GM23338 (cell line): ENCODE measurements at regions not wholly inside any gene's neighbourhood (a gene's known extent, or its start where the extent isn't known, plus 50 kb on each side); places are given as distances from the start of the nearest gene placed in this dataset.

Source experiments
- ATAC-seq: fragments of 200-7000 bp; cut with Tn5 transposase; 3 replicates; pipeline ENCODE4 v1.9.1; 2020
- DNase-seq: peaks from one replicate; pipeline ENCODE4 v3.0.0-alpha.2; 2015; ENCODE audit warnings: low spot score
- H2AFZ ChIP-seq: fragments of 200-600 bp; sonication (generic); 2 replicates; pipeline ENCODE4 v1.8.0; 2016; ENCODE audit warnings: antibody characterized with exemption, mild to moderate bottlenecking, moderate library complexity
- H3F3A ChIP-seq: fragments of 200-600 bp; sonication (generic); replicated peaks from 2 replicates; pipeline ENCODE4 v1.8.0; 2017; ENCODE audit warnings: antibody characterized with exemption, mixed run types, low read depth
- H3K27ac ChIP-seq: fragments of 200-600 bp; sonication (generic); 2 replicates; pipeline ENCODE4 v1.6.1; 2016; ENCODE audit warnings: low read depth
- H3K27me3 ChIP-seq: fragments of 200-600 bp; sonication (generic); 2 replicates; pipeline ENCODE4 v1.8.0; 2016; ENCODE audit warnings: mild to moderate bottlenecking, mixed run types, moderate library complexity; ENCODE audit not compliant: insufficient read depth
- H3K36me3 ChIP-seq: fragments of 200-600 bp; sonication (generic); 2 replicates; pipeline ENCODE4 v1.8.0; 2016; ENCODE audit warnings: mild to moderate bottlenecking; ENCODE audit not compliant: insufficient read depth
- H3K4me1 ChIP-seq: fragments of 200-600 bp; sonication (generic); 2 replicates; pipeline ENCODE4 v1.8.0; 2016; ENCODE audit warnings: mild to moderate bottlenecking, moderate library complexity; ENCODE audit not compliant: insufficient read depth
- H3K4me2 ChIP-seq: fragments of 200-600 bp; sonication (generic); 2 replicates; pipeline ENCODE4 v1.7.1; 2017; ENCODE audit warnings: mixed run types
- H3K4me3 ChIP-seq: fragments of 200-600 bp; sonication (generic); 2 replicates; pipeline ENCODE4 v1.6.1; 2016; ENCODE audit warnings: mixed run types
- H3K79me2 ChIP-seq: fragments of 200-600 bp; sonication (generic); replicated peaks from 2 replicates; pipeline ENCODE4 v1.8.0; 2017; ENCODE audit warnings: mild to moderate bottlenecking; ENCODE audit not compliant: insufficient read depth
- H3K9me2 ChIP-seq: fragments of 200-600 bp; sonication (generic); 2 replicates; pipeline ENCODE4 v1.8.0; 2017; ENCODE audit not compliant: insufficient read depth
- H4K20me1 ChIP-seq: fragments of 200-600 bp; sonication (generic); replicated peaks from 2 replicates; pipeline ENCODE4 v1.8.0; 2017; ENCODE audit warnings: mild to moderate bottlenecking; ENCODE audit not compliant: insufficient read depth
- H3K27ac Mint-ChIP-seq: 2 replicates; pipeline ENCODE4 v1.8.0; 2020; ENCODE audit warnings: inconsistent platforms, mild to moderate bottlenecking, moderate library complexity, mixed read lengths
- H3K27me3 Mint-ChIP-seq: 3 replicates; pipeline ENCODE4 v1.8.0; 2022; ENCODE audit warnings: low read depth, mild to moderate bottlenecking, moderate library complexity, mixed read lengths, inconsistent platforms; ENCODE audit not compliant: insufficient read depth, poor library complexity
- H3K36me3 Mint-ChIP-seq: 3 replicates; pipeline ENCODE4 v1.8.0; 2021; ENCODE audit warnings: low read depth, mild to moderate bottlenecking, inconsistent platforms, moderate library complexity, mixed read lengths
- H3K4me1 Mint-ChIP-seq: 3 replicates; pipeline ENCODE4 v1.8.0; 2020; ENCODE audit warnings: mild to moderate bottlenecking, inconsistent platforms, mixed read lengths
- H3K4me3 Mint-ChIP-seq: 3 replicates; pipeline ENCODE4 v1.8.0; 2021; ENCODE audit warnings: moderate library complexity, mild to moderate bottlenecking, inconsistent platforms, mixed read lengths
- H3K9me3 Mint-ChIP-seq: 3 replicates; pipeline ENCODE4 v1.8.0; 2020; ENCODE audit warnings: moderate library complexity, mild to moderate bottlenecking, inconsistent platforms, mixed read lengths
- CREB1 ChIP-seq: fragments of 250-450 bp; sonication (Bioruptor Pico); IDR thresholded peaks from 2 replicates; pipeline ENCODE4 v1.5.0; 2020; ENCODE audit warnings: low read depth, mild to moderate bottlenecking, moderate library complexity
- EZH2 ChIP-seq: fragments of 200-600 bp; sonication (generic); IDR thresholded peaks from one replicate; pipeline ENCODE4 v1.8.0; 2017; ENCODE audit warnings: antibody characterized with exemption, mild to moderate bottlenecking, low read depth; ENCODE audit not compliant: unreplicated experiment
- EZH2phosphoT487 ChIP-seq: fragments of 200-600 bp; sonication (generic); IDR thresholded peaks from one replicate; pipeline ENCODE4 v1.8.1; 2018; ENCODE audit warnings: antibody characterized with exemption; ENCODE audit not compliant: unreplicated experiment
- JUNB ChIP-seq: IDR thresholded peaks from one replicate; pipeline ENCODE4 v1.6.1; 2016; ENCODE audit warnings: antibody characterized with exemption; ENCODE audit not compliant: unreplicated experiment
- NANOG ChIP-seq: IDR thresholded peaks from 2 replicates; pipeline ENCODE4 v1.6.1; 2016; ENCODE audit warnings: antibody characterized with exemption, borderline replicate concordance
- POLR2AphosphoS5 ChIP-seq: IDR thresholded peaks from 2 replicates; pipeline ENCODE4 v1.6.1; 2016; ENCODE audit warnings: antibody characterized with exemption, low read depth
- STAT1 ChIP-seq: IDR thresholded peaks from one replicate; pipeline ENCODE4 v1.6.1; 2016; ENCODE audit warnings: antibody characterized with exemption; ENCODE audit not compliant: unreplicated experiment
- ZNF331 ChIP-seq: fragments of 250-450 bp; sonication (Bioruptor Pico); IDR thresholded peaks from 2 replicates; pipeline ENCODE4 v1.5.0; 2020; ENCODE audit warnings: low read depth, mild to moderate bottlenecking, moderate library complexity
- TF ChIP-seq, protein P1 (sequence below), 2 experiments: fragments of 200-600 bp in 1 of 2; sonication (generic) in 1 of 2; conservative IDR thresholded peaks; 2 replicates each; pipeline versions ENCODE4 v1.5.1 to v1.6.1; 2016 to 2017; ENCODE audit warnings: antibody characterized with exemption in 2 of 2, low read depth in 2 of 2, mild to moderate bottlenecking in 2 of 2, moderate library complexity in 1 of 2
- TF ChIP-seq, protein P2 (sequence below): IDR thresholded peaks from one replicate; pipeline ENCODE4 v1.6.1; 2018; ENCODE audit warnings: antibody characterized with exemption; ENCODE audit not compliant: unreplicated experiment
- TF ChIP-seq, protein P3 (sequence below): IDR thresholded peaks from 2 replicates; pipeline ENCODE4 v1.6.1; 2016; ENCODE audit warnings: antibody characterized with exemption

DNA sequence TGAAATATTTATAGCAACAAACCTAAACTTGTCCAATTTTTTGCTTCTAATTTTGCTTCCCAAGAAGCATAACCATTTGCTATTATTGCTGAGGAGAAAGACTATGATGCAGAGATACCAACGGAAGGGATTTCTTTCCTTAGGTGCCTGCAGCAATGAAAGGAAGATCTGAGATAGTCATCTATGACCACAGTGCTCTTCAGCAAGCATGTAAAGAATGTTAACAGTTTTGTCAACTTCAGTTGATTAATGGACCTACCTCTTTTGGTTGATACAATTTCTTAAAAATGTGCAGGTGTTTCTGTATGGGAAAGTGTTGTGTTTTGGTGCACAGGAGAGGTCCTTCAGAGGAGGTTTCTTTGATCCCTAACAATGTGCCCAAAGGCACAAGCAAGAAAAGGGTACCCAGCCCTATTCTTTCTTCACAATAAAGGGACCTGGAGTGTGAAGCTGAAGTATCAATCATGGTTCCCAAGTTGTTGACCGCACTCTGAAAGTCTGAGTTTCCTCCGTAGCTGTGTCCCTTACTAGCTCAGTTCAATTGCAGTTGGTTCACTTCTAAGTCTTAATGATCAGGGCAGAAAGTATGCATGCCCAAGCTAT is 307.7 kb upstream of the KCNH8 start:
- no peaks in the 10 kb centered on the region for H3K27me3 Mint-ChIP-seq
- H3K4me1 Mint-ChIP-seq, result peaks cover 38% of the 10 kb centered on the region
- Histone ChIP-seq H3K4me2 (no peak overlapping the region), H4K20me1 (no peaks in the 10 kb centered on the region), H3K27ac (no peak overlapping the region), H3K27me3 (no peaks in the 10 kb centered on the region), H3K4me3 (no peak overlapping the region), H3K4me1 (no peaks in the 10 kb centered on the region), H3K79me2 (no peaks in the 10 kb centered on the region), H2AFZ (no peak overlapping the region), H3K36me3 (no peaks in the 10 kb centered on the region), H3F3A (no peaks in the 10 kb centered on the region), H3K9me2 (0 out of 2 replicates have a peak, but pooled peaks cover 4% of the 10 kb centered on the region)
- no peaks in the 10 kb centered on the region for H3K36me3 Mint-ChIP-seq
- no peak overlapping the region for H3K27ac Mint-ChIP-seq
- DNase-seq, result no peak
- no peak overlapping the region for H3K4me3 Mint-ChIP-seq
- no peaks in the 10 kb centered on the region for H3K9me3 Mint-ChIP-seq
- ATAC-seq, result no peak
- TF ChIP-seq ZNF331 (CRISPR knock-in tag) (no peak), POLR2AphosphoS5 (no peak), JUNB (no peak), CREB1 (CRISPR knock-in tag) (no peak), STAT1 (no peak), EZH2 (no peak), NANOG (no peak), EZH2phosphoT487 (no peak)
- TF ChIP-seq, protein P1, sequence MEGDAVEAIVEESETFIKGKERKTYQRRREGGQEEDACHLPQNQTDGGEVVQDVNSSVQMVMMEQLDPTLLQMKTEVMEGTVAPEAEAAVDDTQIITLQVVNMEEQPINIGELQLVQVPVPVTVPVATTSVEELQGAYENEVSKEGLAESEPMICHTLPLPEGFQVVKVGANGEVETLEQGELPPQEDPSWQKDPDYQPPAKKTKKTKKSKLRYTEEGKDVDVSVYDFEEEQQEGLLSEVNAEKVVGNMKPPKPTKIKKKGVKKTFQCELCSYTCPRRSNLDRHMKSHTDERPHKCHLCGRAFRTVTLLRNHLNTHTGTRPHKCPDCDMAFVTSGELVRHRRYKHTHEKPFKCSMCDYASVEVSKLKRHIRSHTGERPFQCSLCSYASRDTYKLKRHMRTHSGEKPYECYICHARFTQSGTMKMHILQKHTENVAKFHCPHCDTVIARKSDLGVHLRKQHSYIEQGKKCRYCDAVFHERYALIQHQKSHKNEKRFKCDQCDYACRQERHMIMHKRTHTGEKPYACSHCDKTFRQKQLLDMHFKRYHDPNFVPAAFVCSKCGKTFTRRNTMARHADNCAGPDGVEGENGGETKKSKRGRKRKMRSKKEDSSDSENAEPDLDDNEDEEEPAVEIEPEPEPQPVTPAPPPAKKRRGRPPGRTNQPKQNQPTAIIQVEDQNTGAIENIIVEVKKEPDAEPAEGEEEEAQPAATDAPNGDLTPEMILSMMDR (conservative IDR thresholded peaks at IDR 0.05; ENCODE audit: low read depth in 2 of 2), result no peak

DNA sequence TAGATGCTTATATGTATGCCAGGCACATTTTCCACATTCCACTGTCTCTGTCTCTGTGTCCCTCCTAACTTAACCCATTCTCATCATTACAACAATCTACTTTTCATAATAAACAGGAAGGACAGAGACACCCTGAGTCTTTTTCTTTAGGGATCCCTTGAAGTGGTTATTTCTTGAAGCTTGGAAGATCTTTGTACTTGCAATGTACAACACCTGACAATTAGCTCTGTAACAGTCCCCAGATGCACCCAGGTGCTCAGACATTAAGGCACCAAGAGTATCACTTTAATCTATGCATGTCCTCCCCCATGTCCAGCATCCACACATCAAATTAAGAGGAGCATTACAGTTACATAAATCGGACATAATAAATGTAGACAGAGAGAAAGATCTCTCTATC is 309.6 kb upstream of the KCNH8 start:
- 0 out of 2 replicates have a peak, but pooled peaks cover 4% of the 10 kb centered on the region for H3K9me2 ChIP-seq
- no peak for DNase-seq
- Mint-ChIP-seq H3K27me3 (no peaks in the 10 kb centered on the region), H3K27ac (no peak overlapping the region), H3K9me3 (no peaks in the 10 kb centered on the region), H3K4me3 (no peak overlapping the region), H3K4me1 (peaks cover 27% of the 10 kb centered on the region), H3K36me3 (no peaks in the 10 kb centered on the region)
- H3F3A ChIP-seq, result no peaks in the 10 kb centered on the region
- ATAC-seq, result no peak
- H3K4me2 ChIP-seq, result no peak overlapping the region
- H3K4me1 ChIP-seq, result no peaks in the 10 kb centered on the region
- H3K79me2 ChIP-seq, result no peaks in the 10 kb centered on the region
- TF ChIP-seq NANOG, result no peak
- TF ChIP-seq, protein P2, sequence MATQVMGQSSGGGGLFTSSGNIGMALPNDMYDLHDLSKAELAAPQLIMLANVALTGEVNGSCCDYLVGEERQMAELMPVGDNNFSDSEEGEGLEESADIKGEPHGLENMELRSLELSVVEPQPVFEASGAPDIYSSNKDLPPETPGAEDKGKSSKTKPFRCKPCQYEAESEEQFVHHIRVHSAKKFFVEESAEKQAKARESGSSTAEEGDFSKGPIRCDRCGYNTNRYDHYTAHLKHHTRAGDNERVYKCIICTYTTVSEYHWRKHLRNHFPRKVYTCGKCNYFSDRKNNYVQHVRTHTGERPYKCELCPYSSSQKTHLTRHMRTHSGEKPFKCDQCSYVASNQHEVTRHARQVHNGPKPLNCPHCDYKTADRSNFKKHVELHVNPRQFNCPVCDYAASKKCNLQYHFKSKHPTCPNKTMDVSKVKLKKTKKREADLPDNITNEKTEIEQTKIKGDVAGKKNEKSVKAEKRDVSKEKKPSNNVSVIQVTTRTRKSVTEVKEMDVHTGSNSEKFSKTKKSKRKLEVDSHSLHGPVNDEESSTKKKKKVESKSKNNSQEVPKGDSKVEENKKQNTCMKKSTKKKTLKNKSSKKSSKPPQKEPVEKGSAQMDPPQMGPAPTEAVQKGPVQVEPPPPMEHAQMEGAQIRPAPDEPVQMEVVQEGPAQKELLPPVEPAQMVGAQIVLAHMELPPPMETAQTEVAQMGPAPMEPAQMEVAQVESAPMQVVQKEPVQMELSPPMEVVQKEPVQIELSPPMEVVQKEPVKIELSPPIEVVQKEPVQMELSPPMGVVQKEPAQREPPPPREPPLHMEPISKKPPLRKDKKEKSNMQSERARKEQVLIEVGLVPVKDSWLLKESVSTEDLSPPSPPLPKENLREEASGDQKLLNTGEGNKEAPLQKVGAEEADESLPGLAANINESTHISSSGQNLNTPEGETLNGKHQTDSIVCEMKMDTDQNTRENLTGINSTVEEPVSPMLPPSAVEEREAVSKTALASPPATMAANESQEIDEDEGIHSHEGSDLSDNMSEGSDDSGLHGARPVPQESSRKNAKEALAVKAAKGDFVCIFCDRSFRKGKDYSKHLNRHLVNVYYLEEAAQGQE, result no peak
- no peak for TF ChIP-seq EZH2
- TF ChIP-seq, protein P3, sequence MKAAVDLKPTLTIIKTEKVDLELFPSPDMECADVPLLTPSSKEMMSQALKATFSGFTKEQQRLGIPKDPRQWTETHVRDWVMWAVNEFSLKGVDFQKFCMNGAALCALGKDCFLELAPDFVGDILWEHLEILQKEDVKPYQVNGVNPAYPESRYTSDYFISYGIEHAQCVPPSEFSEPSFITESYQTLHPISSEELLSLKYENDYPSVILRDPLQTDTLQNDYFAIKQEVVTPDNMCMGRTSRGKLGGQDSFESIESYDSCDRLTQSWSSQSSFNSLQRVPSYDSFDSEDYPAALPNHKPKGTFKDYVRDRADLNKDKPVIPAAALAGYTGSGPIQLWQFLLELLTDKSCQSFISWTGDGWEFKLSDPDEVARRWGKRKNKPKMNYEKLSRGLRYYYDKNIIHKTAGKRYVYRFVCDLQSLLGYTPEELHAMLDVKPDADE, result no peak
- TF ChIP-seq CREB1 (CRISPR knock-in tag), result no peak
- TF ChIP-seq, protein P1 (conservative IDR thresholded peaks at IDR 0.05; ENCODE audit: low read depth in 2 of 2), result no peak
- TF ChIP-seq EZH2phosphoT487, result no peak
- no peak overlapping the region for H3K4me3 ChIP-seq
- no peak overlapping the region for H3K27ac ChIP-seq
- H3K36me3 ChIP-seq, result no peaks in the 10 kb centered on the region
- no peak overlapping the region for H2AFZ ChIP-seq
- H4K20me1 ChIP-seq, result no peaks in the 10 kb centered on the region
- H3K27me3 ChIP-seq, result no peaks in the 10 kb centered on the region
